8988T (cell line): ENCODE measurements at regions not wholly inside any gene's neighbourhood (a gene's known extent, or its start where the extent isn't known, plus 50 kb on each side); places are given as distances from the start of the nearest gene placed in this dataset.
A peak's percentile ranks its signal among the peaks of the same experiment; 100 is the strongest.
"Not testable (repeated sequence)": the region's sequence is repeated elsewhere in the genome, so short reads cannot be mapped to it uniquely, and the experiment has no call there.

ENCODE experiments used
- DNase-seq: peaks from one replicate; pipeline ENCODE4 v3.0.0; 2011

DNA sequence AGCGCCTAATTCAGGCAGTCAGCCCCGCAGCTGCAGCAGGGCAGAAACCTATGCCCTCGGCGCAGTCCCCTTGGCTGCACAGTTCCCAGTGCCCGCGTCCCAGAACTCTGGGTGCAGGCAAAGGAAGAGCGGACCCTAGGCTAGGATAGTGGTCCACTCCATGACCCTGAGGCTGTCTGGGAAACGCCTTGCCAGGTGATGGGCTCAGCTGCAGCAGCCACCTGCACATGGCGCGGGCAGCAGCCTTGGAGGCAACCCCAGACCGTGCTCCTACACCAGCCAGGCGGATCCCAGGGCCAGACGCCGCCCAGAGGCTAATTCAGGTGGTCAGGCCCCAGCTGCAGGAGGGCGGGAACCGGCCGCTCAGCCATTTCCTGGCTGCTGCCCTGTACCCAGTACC lies 83.0 kb downstream of the POTEC start:
- not testable (repeated sequence) for DNase-seq

- peak; percentile 18 for DNase-seq
Observed at GRCh38 chr18:14459826-14460225, 83.6 kb downstream of the POTEC start.

DNA sequence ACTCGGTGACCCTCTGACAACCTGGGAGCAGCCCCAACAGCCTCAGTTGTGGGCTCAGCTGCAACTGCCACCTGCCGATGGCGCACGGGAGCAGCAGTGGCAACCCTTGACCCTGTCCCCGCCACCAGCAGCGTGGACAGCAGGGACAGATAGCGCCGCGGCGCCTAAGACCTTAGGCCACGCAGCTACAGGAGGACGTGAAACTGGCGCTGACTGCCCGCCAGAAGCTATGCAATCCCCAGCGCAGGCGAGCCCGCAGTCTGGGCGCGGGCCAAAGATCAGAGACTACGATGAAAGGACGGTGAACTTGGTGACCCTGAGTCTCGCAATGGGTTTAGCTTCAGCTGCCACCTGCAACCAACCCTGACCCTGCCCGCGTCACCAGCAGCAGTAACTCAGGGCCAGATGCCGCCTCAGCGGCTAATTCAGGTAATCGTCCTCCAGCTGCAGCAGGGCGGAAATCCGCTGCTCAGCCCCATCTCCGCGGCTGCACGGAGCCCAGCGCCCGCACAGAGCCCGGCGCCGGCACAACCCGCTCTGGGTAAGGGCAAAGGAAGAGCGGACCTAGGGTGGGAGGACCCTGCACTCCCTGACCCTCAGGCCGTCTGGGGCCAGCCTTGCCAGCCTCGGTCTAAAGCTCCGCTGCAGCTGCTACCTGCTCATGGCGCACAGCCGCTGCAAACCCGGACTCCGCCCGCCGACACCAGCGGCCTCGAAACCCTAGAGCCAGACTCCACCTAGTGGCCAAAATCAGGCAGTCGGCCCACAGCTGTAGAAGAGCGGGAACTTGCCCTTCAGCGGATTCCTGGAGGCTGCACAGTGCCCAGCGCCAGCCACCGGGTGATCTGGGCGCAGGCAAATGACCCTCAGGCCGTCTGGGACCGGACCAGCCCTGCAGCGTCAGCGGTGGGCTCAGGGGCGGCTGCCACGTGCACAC lies 85.1 kb downstream of the POTEC start:
- not testable (repeated sequence) for DNase-seq

GRCh38 chr18:14450637-14451009 lies 92.8 kb downstream of the POTEC start:
- DNase-seq: not testable (repeated sequence)

- DNase-seq: not testable (repeated sequence)
Observed at GRCh38 chr18:14449995-14450636, 93.3 kb downstream of the POTEC start.

- not testable (repeated sequence) for DNase-seq
Observed at GRCh38 chr18:14449062-14449461, 94.3 kb downstream of the POTEC start.

- DNase-seq: not testable (repeated sequence)
Observed at GRCh38 chr18:14447715-14448114, 95.7 kb downstream of the POTEC start.

DNA sequence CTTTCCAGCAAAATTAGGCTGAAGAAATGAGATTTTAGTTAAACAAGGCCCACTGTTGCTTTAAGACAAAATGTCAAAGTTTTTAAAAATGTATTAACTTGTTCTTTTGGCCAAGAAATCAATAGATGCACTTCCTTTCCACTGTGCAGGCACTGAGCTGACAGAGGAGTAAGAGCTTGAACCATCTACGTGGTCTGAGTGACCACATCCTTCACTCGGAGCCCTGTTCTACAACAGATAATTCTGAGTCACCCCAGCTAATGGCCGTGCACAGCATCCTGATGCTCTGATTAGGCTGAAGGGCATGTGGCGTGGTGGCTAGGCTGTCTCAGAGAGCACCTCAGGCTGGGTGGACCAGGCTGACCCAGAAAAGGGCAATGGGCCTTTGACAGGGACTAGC lies 107.9 kb downstream of the POTEC start:
- DNase-seq: not testable (repeated sequence)

DNA sequence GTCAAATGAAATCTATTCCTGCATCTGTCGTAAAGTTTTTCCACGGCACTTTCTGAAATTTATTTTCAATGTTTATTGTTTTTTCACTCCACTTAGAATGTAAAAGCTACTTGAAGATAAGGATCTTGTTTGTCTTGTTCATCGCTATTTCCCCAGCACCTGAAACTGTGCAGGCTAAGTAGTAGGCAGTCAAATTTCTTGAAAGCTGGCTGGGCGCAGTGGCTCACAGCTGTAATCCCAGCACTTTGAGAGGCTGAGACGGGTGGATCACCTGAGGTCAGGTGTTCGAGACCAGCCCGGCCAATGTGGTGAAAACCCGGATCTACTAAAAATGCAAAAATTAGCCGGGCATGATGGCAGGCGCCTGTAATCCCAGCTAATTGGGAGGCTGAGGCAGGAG lies 111.0 kb downstream of the POTEC start:
- DNase-seq: not testable (repeated sequence)

DNA sequence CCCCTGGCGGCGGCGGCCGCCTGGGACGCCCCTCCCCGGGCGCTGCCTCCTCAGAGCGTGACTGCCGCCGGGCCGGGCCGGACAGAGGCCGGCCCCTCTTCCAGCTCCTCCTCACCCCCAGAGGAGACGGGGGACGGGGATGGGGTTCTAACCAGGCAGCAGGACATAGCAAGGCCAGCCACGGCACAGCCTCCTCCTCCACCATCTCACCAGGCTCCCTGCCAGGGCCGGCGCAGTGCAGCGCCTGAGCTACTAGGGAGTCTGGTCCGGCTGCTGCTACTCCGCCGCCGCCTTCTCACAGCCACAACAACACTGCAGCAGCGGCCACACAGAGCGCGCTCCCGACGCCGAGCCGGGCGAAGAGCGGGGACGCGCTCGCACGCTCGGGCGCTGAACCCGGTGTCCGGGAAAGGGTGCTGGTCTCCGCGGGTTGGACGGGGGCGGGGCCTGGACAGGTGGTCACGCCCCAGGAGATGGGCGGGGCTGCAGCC lies 112.3 kb downstream of the POTEC start:
- DNase-seq: peak; percentile 46

DNA sequence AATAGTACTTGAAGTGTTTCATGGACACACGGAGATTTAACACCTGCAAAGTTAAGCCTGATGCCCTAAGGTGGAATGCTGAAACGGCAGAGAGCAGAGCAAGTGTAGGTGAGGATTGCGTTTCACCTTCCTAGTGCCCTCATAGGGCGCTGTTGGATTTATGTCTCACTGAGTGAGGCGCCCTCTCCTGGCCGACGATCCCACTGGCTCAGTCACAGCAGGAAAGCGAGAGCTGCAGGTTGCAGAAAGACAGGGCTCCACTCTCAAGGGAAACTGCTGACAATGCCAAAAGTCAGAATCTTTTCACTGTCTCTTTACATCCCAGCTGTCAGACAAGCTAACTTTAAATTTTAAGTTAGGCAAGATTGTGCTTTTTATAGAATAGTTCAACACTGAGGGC lies 127.6 kb downstream of the POTEC start:
- not testable (repeated sequence) for DNase-seq

GRCh38 chr18:14415399-14415798 lies 128.0 kb downstream of the POTEC start:
- not testable (repeated sequence) for DNase-seq

DNA sequence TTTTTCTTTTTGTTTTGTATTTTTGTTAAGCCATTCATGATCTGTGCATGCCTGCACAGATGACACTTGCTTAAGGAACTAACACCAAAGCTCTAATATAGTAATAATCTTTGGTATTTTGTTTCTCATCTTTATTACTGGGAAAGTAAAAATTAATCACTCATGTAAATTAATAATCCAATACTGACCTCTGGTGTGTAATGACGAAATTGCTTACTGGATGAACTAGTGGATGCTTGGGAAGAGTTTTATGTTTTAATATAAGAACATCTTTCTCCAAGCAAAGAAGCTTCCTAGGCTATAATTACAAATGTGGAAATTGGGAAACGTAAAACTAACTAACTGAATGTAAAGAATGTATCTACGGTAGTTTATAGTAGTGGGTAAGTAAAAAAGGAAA lies 147.9 kb downstream of the POTEC start:
- not testable (repeated sequence) for DNase-seq

DNA sequence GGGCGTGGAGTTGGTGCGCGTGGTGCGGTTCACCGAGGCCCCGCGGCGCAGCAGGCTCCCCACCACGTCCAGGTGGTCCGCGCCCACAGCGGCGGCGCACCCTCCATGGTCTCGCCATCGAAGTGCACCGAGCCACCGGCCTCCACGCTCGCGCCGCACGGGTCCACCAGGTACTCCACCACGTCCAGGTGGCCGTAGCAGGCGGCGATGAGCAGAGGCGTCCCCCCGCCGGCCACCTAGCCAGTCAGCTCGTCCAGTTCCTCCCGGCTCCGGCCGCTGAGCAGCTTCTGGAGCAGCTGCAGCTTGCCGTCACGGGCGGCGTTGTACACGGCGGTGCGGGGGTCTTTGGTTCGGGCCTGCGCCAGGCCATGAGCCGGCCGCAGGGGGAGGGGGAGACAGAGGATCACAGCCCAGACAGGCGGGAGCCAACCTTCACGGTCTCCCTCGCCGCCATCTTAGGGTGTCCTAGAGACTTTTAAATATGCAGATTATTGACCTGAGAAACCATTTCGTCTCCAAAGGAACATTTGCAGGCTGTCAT lies 149.8 kb downstream of the POTEC start:
- DNase-seq: not testable (repeated sequence)

DNA sequence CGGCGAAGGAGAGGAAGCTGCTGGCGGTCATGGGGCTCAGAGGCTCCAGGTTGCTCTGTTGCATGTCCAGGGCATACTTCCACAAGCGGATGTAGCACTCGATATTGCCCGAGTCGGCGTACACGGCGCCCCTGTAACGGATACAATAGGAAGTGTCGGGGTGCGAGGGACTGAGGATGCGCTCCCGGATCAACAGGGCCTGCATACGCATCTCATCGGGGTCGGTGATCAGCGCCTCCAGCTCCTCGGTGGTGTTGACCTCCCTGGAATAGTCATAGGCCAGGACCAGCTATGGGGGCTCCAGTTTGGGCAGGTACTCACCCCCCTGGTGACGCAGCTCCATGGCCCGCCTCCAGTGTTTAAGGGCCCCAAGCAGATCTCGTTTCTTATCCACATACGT lies 150.8 kb downstream of the POTEC start:
- DNase-seq: not testable (repeated sequence)

DNA sequence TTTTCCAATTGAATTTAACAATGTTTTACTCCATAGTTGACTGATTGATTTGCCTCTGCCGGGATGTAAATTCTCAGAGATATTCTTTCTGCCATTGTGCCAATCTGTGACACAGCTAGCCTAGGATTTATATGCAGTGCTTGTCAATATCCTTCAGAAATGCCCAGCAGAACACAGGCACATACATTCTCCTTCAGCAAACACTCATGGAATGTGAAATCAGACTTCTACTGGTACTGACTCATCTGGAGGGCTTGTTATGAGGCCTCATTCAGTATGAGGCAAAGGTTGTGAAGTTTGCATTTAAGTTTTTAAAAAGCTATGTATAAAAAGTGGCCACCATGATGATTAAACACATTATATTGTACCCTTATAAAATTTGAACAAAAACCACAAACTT lies 158.4 kb downstream of the POTEC start:
- DNase-seq: not testable (repeated sequence)

- DNase-seq: not testable (repeated sequence)
Observed at GRCh38 chr18:14382666-14383065, 160.7 kb downstream of the POTEC start.

- not testable (repeated sequence) for DNase-seq
Observed at GRCh38 chr18:14379489-14379888, 163.9 kb downstream of the POTEC start.

GRCh38 chr18:14378376-14378775 lies 165.0 kb downstream of the POTEC start:
- not testable (repeated sequence) for DNase-seq

DNA sequence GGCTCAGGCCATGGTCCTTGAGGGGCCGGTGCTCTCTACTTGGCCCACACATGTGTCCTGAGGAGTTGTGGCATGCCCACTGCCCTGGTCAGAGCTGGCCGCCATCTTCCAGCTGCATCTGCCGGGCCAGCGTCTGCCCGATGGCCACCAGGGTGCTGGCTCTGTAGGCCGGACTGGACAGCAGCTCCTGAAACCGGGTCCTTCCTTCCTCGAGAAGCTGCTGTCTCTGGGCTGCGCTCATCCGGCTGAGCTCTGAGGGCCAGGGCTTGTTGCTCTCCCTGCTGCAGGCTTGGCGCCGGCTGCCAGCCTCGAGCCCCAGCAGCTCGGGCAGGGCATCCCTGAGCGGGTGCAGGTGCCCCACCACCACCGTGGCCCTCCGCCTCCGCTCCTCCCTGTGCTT lies 182.1 kb downstream of the POTEC start:
- DNase-seq: not testable (repeated sequence)

DNA sequence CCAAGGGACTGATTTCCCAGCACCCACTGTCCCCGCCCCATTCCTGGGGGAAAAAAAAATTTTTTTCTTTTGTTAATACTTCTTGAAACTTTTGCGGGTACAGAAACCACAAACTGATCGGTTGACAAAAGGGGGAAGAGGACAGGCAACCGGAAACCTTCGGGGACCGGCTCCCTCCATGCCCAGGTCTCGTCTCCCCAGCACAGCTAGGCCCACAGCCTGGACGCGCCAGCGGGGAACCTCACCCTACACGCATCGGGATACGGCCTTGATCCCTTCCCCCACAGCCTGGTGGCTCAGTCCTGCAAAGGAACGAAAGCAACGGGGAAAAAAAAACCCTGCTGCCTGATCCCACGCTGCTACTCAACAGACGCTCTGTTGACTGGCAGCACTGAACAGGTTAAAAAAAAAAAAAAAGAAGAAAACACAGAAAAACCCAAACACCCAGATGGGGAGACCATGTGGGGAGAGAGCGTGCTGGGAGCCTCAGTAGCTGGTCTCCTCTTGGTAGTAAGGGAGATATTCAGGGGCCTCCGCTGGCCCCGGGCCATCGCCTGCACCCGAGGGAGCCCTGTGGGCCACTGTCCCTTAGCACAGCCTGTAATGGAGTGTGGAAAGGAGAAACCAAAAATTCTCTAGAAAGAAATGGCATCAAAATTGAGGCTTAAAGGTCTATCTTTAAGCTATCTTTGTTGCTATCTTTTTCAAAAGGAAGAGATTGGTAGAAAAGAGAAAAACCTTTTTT lies 185.7 kb downstream of the POTEC start:
- DNase-seq: not testable (repeated sequence)

- not testable (repeated sequence) for DNase-seq
Observed at GRCh38 chr18:14342170-14342569, 201.2 kb downstream of the POTEC start.

GRCh38 chr18:14336017-14336416 lies 203.8 kb upstream of the ZNF519 start:
- not testable (repeated sequence) for DNase-seq
